Raji (cell line): ENCODE measurements at regions not wholly inside any gene's neighbourhood (a gene's known extent, or its start where the extent isn't known, plus 50 kb on each side); places are given as distances from the start of the nearest gene placed in this dataset.

Experiments used
- POLR2A ChIP-seq: IDR thresholded peaks from 2 replicates; pipeline ENCODE4 v1.6.1; 2011; ENCODE audit warnings: low read depth, low read length, control low read depth; ENCODE audit not compliant: insufficient read depth

DNA sequence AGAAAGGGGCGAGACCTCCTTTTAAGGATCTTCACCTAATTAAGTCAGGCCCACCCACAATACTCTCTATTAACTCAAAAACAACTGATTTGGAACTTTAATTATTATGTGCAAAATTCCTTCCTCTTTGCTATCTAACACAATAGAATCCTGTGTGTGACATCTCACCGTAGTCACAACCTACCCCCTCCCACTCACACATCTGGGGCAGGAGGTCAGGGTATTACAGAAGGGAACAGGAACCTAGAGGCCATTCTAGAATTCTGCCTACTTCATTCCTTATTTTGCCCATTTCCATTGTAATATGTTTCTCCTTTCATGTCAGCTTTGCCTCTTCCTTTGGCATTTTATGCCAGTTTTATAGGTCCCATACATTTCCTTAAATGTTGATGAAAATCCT is 829.3 kb upstream of the ID2 start:
- no peak for TF ChIP-seq POLR2A

GRCh38 chr2:7857904-7858303 is 824.0 kb upstream of the ID2 start:
- no peak for TF ChIP-seq POLR2A

DNA sequence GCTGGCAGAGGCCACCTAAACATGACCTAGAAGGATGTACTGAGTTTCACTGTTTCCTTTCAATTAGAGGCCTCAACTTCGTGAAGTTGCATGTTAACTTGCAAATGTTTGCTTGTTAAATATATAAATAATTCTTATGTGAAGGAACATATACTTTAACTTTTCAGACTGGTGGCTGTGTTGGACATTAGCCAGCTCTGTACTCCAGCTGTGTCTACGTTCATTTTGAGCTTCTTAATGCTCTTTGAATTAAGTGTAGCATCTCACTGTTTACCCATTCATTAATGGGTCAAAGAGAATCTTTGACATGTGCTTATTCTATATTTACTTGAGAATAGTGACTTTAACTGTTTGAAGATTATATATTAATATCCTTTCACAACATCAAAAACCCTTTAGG is 823.2 kb upstream of the ID2 start:
- no peak for TF ChIP-seq POLR2A

DNA sequence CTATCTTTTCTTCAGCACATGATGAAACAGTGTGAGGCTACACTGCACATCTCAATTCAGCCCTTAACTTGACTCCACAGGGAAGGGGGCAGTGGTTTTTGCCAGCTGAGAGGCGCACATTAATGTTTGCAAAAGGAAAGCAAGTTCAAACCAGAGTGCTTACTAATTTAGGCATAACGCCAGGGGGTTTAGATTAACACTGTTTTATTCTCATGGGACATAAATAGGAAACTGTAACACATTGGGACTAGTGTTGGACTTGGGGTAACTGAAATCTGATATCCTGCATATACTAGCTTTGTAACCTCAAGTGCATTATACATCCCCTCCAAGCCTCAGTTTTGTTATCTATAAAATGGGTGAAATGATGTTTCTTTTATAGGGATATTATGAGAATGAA is 821.2 kb upstream of the ID2 start:
- no peak for TF ChIP-seq POLR2A

GRCh38 chr2:7861910-7862702 is 819.8 kb upstream of the ID2 start:
- TF ChIP-seq POLR2A = no peak

- no peak for TF ChIP-seq POLR2A
These were observed 815.8 kb upstream of the ID2 start for GRCh38 chr2:7866104-7866503.

- no peak for TF ChIP-seq POLR2A
These were observed 815.0 kb upstream of the ID2 start for GRCh38 chr2:7866825-7867224.

DNA sequence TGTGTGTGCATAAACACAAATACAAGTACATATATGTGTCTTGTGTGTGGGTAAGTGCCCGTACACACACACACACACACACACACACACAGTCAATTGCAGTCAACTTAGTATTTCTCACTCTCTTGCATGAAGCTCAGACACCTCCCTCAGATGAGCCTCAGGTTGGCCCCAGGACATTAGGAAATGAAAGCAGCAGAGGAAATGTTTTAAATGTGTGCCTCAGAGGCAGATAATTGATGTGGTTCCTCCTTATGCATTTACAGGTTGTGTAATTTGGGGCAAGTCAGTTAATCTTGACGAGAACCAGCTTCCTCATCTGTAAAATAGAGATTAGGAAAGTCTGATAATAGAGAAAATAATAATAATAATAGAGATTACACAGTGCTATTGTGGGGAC is 814.0 kb upstream of the ID2 start:
- TF ChIP-seq POLR2A = no peak

DNA sequence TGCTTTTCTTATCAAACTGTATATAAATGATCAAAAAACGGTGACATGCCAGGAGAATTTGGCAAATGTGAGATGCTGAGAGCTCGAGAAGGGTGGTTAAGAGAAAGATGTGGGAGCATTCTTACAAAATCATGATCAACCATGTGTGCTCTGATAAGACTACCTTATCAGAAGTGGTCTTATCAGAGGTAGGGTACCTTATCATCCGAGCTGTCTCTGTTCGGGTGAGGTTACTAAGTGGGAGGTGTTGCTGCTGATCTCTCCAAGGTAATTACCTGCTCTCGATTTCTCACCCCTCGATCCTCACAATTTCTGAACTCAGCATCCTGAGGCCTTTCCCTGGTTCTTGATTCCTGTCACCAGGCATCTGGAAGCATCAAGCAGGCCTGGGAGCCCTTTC is 813.0 kb upstream of the ID2 start:
- TF ChIP-seq POLR2A = no peak

DNA sequence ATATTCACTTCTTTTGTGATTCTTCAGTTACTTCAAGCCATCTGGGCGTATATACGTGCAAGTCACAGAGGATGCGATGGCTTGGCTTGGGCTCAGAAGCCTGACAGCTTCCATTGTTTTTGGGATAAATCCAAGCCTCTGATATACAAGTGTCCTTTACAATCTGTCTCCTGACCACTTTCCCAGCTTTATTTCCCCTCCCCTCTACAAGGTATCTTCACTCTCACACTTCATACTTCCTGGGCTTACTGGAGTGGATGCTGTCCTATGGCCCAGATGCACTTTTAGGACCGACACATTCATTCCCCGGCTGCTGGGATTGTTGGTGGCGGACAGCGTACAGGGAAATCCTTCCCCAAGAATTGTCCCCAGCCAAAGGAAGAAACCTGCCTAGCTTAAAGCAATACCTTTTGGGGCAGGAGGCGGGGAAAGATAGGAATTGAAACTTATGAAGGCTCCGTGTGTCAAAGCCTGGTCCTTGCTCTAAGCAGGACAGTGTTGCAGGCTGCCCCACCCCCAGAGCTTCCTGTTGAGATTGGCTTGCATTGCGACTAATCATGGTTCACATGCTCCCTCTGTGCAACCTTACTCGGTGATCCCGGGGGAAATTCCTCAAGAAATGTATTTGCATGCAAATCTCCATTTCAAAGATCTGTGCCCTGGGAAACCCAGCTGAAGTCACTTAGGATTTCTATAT is 802.9 kb upstream of the ID2 start:
- no peak for TF ChIP-seq POLR2A

DNA sequence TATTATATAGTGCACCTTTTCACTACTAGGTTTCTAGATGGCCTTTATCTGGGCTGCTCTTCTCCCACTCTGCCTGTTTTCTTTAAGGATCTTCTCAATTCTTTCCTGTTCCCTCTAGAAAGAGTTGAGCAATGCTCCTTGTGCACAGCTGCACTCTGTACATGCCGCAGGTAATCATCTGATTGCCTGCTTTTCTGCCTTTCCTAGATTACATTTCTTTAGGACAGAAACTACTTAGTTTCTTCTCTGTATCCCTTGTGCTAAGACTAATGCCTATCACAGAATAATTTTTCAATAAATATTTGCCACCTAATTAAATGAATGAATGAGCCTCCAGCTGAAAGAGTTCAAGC is 802.4 kb upstream of the ID2 start:
- no peak for TF ChIP-seq POLR2A

DNA sequence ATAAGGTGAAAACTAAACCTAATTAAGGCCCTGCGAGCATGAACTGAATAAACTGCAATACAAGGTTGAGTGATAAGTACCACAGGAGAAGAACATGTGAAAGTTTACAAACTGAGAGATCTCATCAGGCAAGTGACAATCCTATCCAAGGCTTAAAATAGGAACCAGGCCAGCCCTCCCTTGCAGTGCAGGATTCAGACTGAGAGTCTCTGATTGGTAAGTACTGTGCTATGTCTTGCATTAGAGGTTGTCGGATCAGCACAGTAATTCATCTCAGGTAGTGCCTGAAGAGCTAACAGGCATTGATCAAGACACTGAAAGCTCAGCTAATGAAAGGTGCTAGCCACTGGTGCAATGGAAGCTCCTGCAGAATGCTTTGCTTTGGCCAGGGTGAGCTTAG is 801.7 kb upstream of the ID2 start:
- TF ChIP-seq POLR2A = no peak

- TF ChIP-seq POLR2A = no peak
These were observed 801.3 kb upstream of the ID2 start for GRCh38 chr2:7880566-7880965.

- TF ChIP-seq POLR2A = no peak
These were observed 800.8 kb upstream of the ID2 start for GRCh38 chr2:7881063-7881462.

DNA sequence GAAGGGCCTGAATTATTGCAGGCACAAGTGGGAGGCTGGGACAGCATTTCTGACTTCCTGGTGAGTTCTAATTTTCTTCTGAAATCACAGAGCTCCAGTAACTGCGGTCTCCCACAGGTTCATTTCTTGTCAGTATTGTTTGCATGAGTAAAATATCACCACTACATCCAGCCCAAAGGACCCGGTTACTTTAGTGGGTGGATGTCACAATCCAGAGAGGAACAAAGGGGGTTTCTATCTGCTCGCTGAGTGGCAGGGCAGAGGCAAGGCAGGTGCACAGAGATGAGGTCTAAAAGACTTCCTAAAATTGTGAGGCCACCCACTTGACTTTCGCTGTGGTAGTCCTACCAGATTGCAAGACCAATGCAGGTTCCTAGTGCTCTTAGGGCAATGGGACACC is 800.4 kb upstream of the ID2 start:
- no peak for TF ChIP-seq POLR2A

GRCh38 chr2:7882296-7882695 is 799.6 kb upstream of the ID2 start:
- no peak for TF ChIP-seq POLR2A

- no peak for TF ChIP-seq POLR2A
These were observed 797.5 kb upstream of the ID2 start for GRCh38 chr2:7884338-7884737.
